CD4-positive, alpha-beta T cell (primary cell): ENCODE measurements at regions not wholly inside any gene's neighbourhood (a gene's known extent, or its start where the extent isn't known, plus 50 kb on each side); places are given as distances from the start of the nearest gene placed in this dataset.

Experiments
- ATAC-seq: fragments of 200-7000 bp; cut with Tn5 transposase; one replicate; pipeline ENCODE4 v1.10.0; 2022; ENCODE audit warnings: mild to moderate bottlenecking; ENCODE audit not compliant: poor library complexity
- CTCF ChIA-PET: fragments of 350-600 bp; sonication (Branson Sonifier 250); formaldehyde crosslinking; loops from one replicate; lab custom pipeline; 2021; ENCODE audit warnings: antibody characterized with exemption, inconsistent platforms; lab: Charles Lee
- POLR2A ChIA-PET: fragments of 350-600 bp; sonication (Branson Sonifier 250); formaldehyde crosslinking; loops from one replicate; lab custom pipeline; 2021; ENCODE audit warnings: antibody characterized with exemption, inconsistent platforms; lab: Charles Lee
- DNase-seq, 14 experiments: peaks; one replicate each; pipeline ENCODE4 v3.0.0-alpha.2; 2013 to 2020; ENCODE audit warnings: mixed read lengths in 2 of 14
- H3K27ac ChIP-seq, 2 donors: one replicate each; pipeline versions ENCODE4 v1.5.1 to v1.7.0; 2013; ENCODE audit warnings: low read length in 2 of 2, low read depth in 1 of 2, mild to moderate bottlenecking in 1 of 2
- H3K27me3 ChIP-seq, 2 experiments: 1 replicate in 1 of 2; 2 replicates in 1 of 2; pipeline versions ENCODE4 v1.6.1 to v1.7.0; 2013; ENCODE audit warnings: low read length in 2 of 2, control low read depth in 1 of 2, mild to moderate bottlenecking in 1 of 2, moderate library complexity in 1 of 2; ENCODE audit not compliant: insufficient read depth in 2 of 2, control insufficient read depth in 1 of 2
- H3K36me3 ChIP-seq: one replicate; pipeline ENCODE4 v1.6.1; 2013; ENCODE audit warnings: low read length, control low read depth; ENCODE audit not compliant: insufficient read depth
- H3K4me1 ChIP-seq: one replicate; pipeline ENCODE4 v1.6.1; 2013; ENCODE audit warnings: low read length, control low read depth; ENCODE audit not compliant: insufficient read depth
- H3K4me3 ChIP-seq: one replicate; pipeline ENCODE4 v1.5.1; 2013; ENCODE audit warnings: mild to moderate bottlenecking, low read length, moderate library complexity
- H3K9me3 ChIP-seq, 2 experiments: 1 replicate in 1 of 2; 2 replicates in 1 of 2; pipeline versions ENCODE4 v1.6.1 to v1.7.0; 2013; ENCODE audit warnings: low read length in 2 of 2, mild to moderate bottlenecking in 2 of 2, control low read depth in 1 of 2, moderate library complexity in 1 of 2; ENCODE audit not compliant: control insufficient read depth in 1 of 2, insufficient read depth in 1 of 2
- H3K27ac Mint-ChIP-seq: one replicate; pipeline ENCODE4 v1.8.0; 2020; ENCODE audit warnings: mixed read lengths
- H3K27me3 Mint-ChIP-seq: one replicate; pipeline ENCODE4 v1.8.0; 2021; ENCODE audit warnings: mixed read lengths
- H3K36me3 Mint-ChIP-seq: one replicate; pipeline ENCODE4 v1.8.0; 2021; ENCODE audit warnings: low read depth, mixed read lengths
- H3K4me1 Mint-ChIP-seq: one replicate; pipeline ENCODE4 v1.8.0; 2021; ENCODE audit warnings: low read depth, mixed read lengths
- H3K4me3 Mint-ChIP-seq: one replicate; pipeline ENCODE4 v1.8.0; 2020; ENCODE audit warnings: mild to moderate bottlenecking, mixed read lengths
- H3K9me3 Mint-ChIP-seq: one replicate; pipeline ENCODE4 v1.8.0; 2020; ENCODE audit warnings: mixed read lengths
- CTCF ChIP-seq: fragments of 200-600 bp; IDR thresholded peaks from one replicate; pipeline ENCODE4 v1.8.0; 2022; ENCODE audit warnings: antibody characterized with exemption, mild to moderate bottlenecking
- intact Hi-C, 2 experiments: fragments of 100-400 bp; cut with DNase I in 1 of 2; cut with micrococcal nuclease in 1 of 2; formaldehyde crosslinking; loops; one replicate each; pipeline versions ENCODE4 v1.15.1 to v1.9.0; 2023 to 2025; cut with DNase I, micrococcal nuclease

DNA sequence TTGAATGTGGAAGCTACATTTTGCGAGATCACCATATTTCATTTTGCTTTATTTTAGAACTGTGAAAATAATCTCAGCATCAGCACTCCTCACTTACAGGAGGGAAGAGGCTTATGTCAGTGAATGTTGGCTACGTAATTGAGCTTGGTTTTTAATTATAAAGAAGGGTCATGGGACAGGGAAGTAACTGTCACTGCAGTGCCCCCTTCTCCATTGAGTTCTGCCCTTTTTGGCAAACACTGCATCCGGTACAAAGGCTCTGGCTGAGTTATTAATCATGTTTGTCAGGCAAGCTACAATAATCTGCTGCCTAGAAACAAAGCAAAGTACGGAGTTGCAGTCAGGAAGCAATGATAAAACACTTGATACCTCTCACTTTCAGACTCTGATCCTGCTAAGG, 546.7 kb downstream of the SNAPC1 start:
- POLR2A ChIA-PET = no interaction called here
- no peak for TF ChIP-seq CTCF
- ATAC-seq (no peak), DNase-seq (no peak)
- Mint-ChIP-seq H3K27ac (no peak overlapping the region), H3K9me3 (peaks cover 3% of the 10 kb centered on the region), H3K36me3 (no peaks in the 10 kb centered on the region), H3K4me1 (no peaks in the 10 kb centered on the region), H3K4me3 (no peak overlapping the region), H3K27me3 (no peaks in the 10 kb centered on the region)
- no peaks in the 10 kb centered on the region for H3K4me1 ChIP-seq
- H3K4me3 ChIP-seq = no peak overlapping the region
- CTCF ChIA-PET = no interaction called here
- no peaks in the 10 kb centered on the region for H3K9me3 ChIP-seq
- no peaks in the 10 kb centered on the region for H3K36me3 ChIP-seq
- H3K27me3 ChIP-seq = no peaks in the 10 kb centered on the region
- H3K27ac ChIP-seq = no peak overlapping the region
- intact Hi-C loops = no loop called here

- ATAC-seq = no peak
- Mint-ChIP-seq H3K9me3 (peaks cover 3% of the 10 kb centered on the region), H3K4me1 (no peaks in the 10 kb centered on the region), H3K27ac (no peak overlapping the region), H3K27me3 (no peaks in the 10 kb centered on the region), H3K4me3 (no peak overlapping the region), H3K36me3 (no peaks in the 10 kb centered on the region)
- intact Hi-C loops = no loop called here
- no peak for TF ChIP-seq CTCF
- ChIA-PET POLR2A (no interaction called here), CTCF (no interaction called here)
- Histone ChIP-seq H3K4me3 (no peak overlapping the region), H3K9me3 (no peaks in the 10 kb centered on the region), H3K36me3 (no peaks in the 10 kb centered on the region), H3K4me1 (no peaks in the 10 kb centered on the region), H3K27ac (no peak overlapping the region), H3K27me3 (no peaks in the 10 kb centered on the region)
- DNase-seq = no peak
Measured at GRCh38 chr14:62313212-62313611, 551.0 kb downstream of the SNAPC1 start.

DNA sequence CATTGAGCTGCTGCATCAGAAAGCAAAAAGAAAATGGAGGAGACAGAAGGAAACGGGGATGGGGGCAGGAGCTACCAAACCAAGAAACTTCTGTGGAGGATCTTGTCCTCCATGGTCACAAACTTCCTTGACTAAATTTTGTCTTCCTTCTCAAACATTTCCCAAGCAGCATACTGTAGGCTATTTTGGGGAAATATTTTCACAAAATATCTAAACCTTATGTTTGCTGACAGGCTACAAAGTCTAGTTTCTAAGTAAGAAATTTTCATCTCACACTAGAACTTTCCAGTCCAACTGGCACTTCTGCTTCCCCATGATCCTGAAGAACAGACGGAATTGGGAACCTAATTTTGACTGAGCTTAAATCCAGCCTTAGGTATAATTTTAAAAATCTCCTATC, 552.0 kb downstream of the SNAPC1 start:
- ATAC-seq = no peak
- Mint-ChIP-seq H3K27ac (no peak overlapping the region), H3K27me3 (no peaks in the 10 kb centered on the region), H3K36me3 (no peaks in the 10 kb centered on the region), H3K4me3 (no peak overlapping the region), H3K4me1 (no peaks in the 10 kb centered on the region), H3K9me3 (peaks cover 3% of the 10 kb centered on the region)
- no peaks in the 10 kb centered on the region for H3K36me3 ChIP-seq
- no peaks in the 10 kb centered on the region for H3K27me3 ChIP-seq
- no peaks in the 10 kb centered on the region for H3K4me1 ChIP-seq
- no peak for TF ChIP-seq CTCF
- no peak overlapping the region for H3K4me3 ChIP-seq
- no peak overlapping the region for H3K27ac ChIP-seq
- POLR2A ChIA-PET = interaction anchor here (0.6 kb wide), 1 partner anchor 440 kb away, joined by 3 read pairs; no protein-coding TSS in a partner anchor
- intact Hi-C loops = no loop called here
- no peak for DNase-seq
- CTCF ChIA-PET = no interaction called here
- no peaks in the 10 kb centered on the region for H3K9me3 ChIP-seq
